NCI-H345 treated with DMSO at 0.1 percent for 48 hours (cell line): ENCODE measurements at regions not wholly inside any gene's neighbourhood (a gene's known extent, or its start where the extent isn't known, plus 50 kb on each side); places are given as distances from the start of the nearest gene placed in this dataset.

Experiments
- DNase-seq: peaks from one replicate; lab custom pipeline; 2025; ENCODE audit not compliant: unreplicated experiment; lab: John Stamatoyannopoulos, UW

- no peak for DNase-seq
Observed at GRCh38 chr3:81439108-81439507, 322.3 kb downstream of the GBE1 start.

- no peak for DNase-seq
Observed at GRCh38 chr3:81437683-81438082, 323.8 kb downstream of the GBE1 start.

GRCh38 chr3:81436182-81436581 lies 325.3 kb downstream of the GBE1 start:
- no peak for DNase-seq

- no peak for DNase-seq
Observed at GRCh38 chr3:81435050-81435449, 326.4 kb downstream of the GBE1 start.

- DNase-seq, result no peak
Observed at GRCh38 chr3:81434161-81434560, 327.3 kb downstream of the GBE1 start.

GRCh38 chr3:81433675-81434074 lies 327.8 kb downstream of the GBE1 start:
- DNase-seq, result no peak

- no peak for DNase-seq
Observed at GRCh38 chr3:81432456-81432855, 329.0 kb downstream of the GBE1 start.

GRCh38 chr3:81426826-81427577 lies 334.4 kb downstream of the GBE1 start:
- DNase-seq, result no peak

- no peak for DNase-seq
Observed at GRCh38 chr3:81425198-81425868, 336.1 kb downstream of the GBE1 start.

- peak; percentile 28 for DNase-seq
Observed at GRCh38 chr3:81419228-81419627, 342.2 kb downstream of the GBE1 start.

GRCh38 chr3:81416812-81417211 lies 344.6 kb downstream of the GBE1 start:
- no peak for DNase-seq

GRCh38 chr3:81406318-81406717 lies 355.1 kb downstream of the GBE1 start:
- DNase-seq, result peak; percentile 5

GRCh38 chr3:81395739-81396513 lies 365.5 kb downstream of the GBE1 start:
- DNase-seq, result no peak

GRCh38 chr3:81394651-81395524 lies 366.6 kb downstream of the GBE1 start:
- no peak for DNase-seq

GRCh38 chr3:81393251-81393650 lies 368.2 kb downstream of the GBE1 start:
- no peak for DNase-seq

GRCh38 chr3:81390796-81391195 lies 370.6 kb downstream of the GBE1 start:
- DNase-seq, result no peak

- no peak for DNase-seq
Observed at GRCh38 chr3:81388191-81388590, 373.3 kb downstream of the GBE1 start.

GRCh38 chr3:81382470-81382869 lies 379.0 kb downstream of the GBE1 start:
- no peak for DNase-seq

- DNase-seq, result no peak
Observed at GRCh38 chr3:81380234-81380633, 381.2 kb downstream of the GBE1 start.

GRCh38 chr3:81378552-81379293 lies 382.7 kb downstream of the GBE1 start:
- DNase-seq, result no peak
